Activated T-helper 1 cell treated with anti-CD3 and anti-CD28 coated beads, Interleukin-2, amount 50 U/mL, for 16 hours (primary cell): ENCODE measurements at regions not wholly inside any gene's neighbourhood (a gene's known extent, or its start where the extent isn't known, plus 50 kb on each side); places are given as distances from the start of the nearest gene placed in this dataset.
"Not testable (repeated sequence)": the region's sequence is repeated elsewhere in the genome, so short reads cannot be mapped to it uniquely, and the experiment has no call there.

ENCODE experiments used
- DNase-seq, 2 donors: peaks; one replicate each; pipeline ENCODE4 v3.0.0-alpha.2; 2020; ENCODE audit warnings: low read depth in 1 of 2, low spot score in 1 of 2

- no peak for DNase-seq
Observed at GRCh38 chr10:117492504-117492903, 50.0 kb upstream of the EMX2 start.

GRCh38 chr10:117488004-117488403 is 54.5 kb upstream of the EMX2 start:
- DNase-seq, result no peak

GRCh38 chr10:117486606-117487005 is 55.9 kb upstream of the EMX2 start:
- no peak for DNase-seq

- DNase-seq, result no peak
Observed at GRCh38 chr10:117483056-117483590, 59.4 kb upstream of the EMX2 start.

- not testable (repeated sequence) for DNase-seq
Observed at GRCh38 chr10:117481011-117481410, 61.5 kb upstream of the EMX2 start.

- DNase-seq, result no peak
Observed at GRCh38 chr10:117480097-117480496, 62.4 kb upstream of the EMX2 start.

GRCh38 chr10:117477961-117478670 is 64.4 kb upstream of the EMX2 start:
- no peak for DNase-seq

GRCh38 chr10:117477211-117477947 is 65.2 kb upstream of the EMX2 start:
- no peak for DNase-seq

GRCh38 chr10:117476716-117477115 is 65.8 kb upstream of the EMX2 start:
- no peak for DNase-seq

GRCh38 chr10:117476281-117476680 is 66.3 kb upstream of the EMX2 start:
- no peak for DNase-seq

GRCh38 chr10:117472872-117473271 is 69.7 kb upstream of the EMX2 start:
- no peak for DNase-seq

GRCh38 chr10:117471344-117471874 is 71.1 kb upstream of the EMX2 start:
- no peak for DNase-seq

- no peak for DNase-seq
Observed at GRCh38 chr10:117470733-117471132, 71.8 kb upstream of the EMX2 start.

GRCh38 chr10:117468665-117469064 is 73.9 kb upstream of the EMX2 start:
- DNase-seq, result no peak

- no peak for DNase-seq
Observed at GRCh38 chr10:117464176-117464575, 78.4 kb upstream of the EMX2 start.

- no peak for DNase-seq
Observed at GRCh38 chr10:117463545-117463920, 79.0 kb upstream of the EMX2 start.

- no peak for DNase-seq
Observed at GRCh38 chr10:117462816-117463544, 79.6 kb upstream of the EMX2 start.

GRCh38 chr10:117462424-117462792 is 80.1 kb upstream of the EMX2 start:
- DNase-seq, result no peak

- DNase-seq, result no peak
Observed at GRCh38 chr10:117461766-117462423, 80.7 kb upstream of the EMX2 start.

GRCh38 chr10:117460846-117461765 is 81.4 kb upstream of the EMX2 start:
- no peak for DNase-seq
